K562 (cell line): ENCODE measurements at regions not wholly inside any gene's neighbourhood (a gene's known extent, or its start where the extent isn't known, plus 50 kb on each side); places are given as distances from the start of the nearest gene placed in this dataset.

Experiments
- ATAC-seq: fragments of 200-7000 bp; cut with Tn5 transposase; 3 replicates; pipeline ENCODE4 v1.9.1; 2020; ENCODE audit warnings: moderate library complexity
- BruUV-seq: library from RNA; stranded (reverse); fragments of 400-500 nt; replicated peaks from 2 replicates; lab custom pipeline; 2021; lab: Mats Ljungman, UMichigan
- CTCF ChIA-PET: fragments of 300-600 bp; formaldehyde crosslinking; extraction: SDS; loops from one replicate; lab custom pipeline; 2021; ENCODE audit warnings: low intra/inter-chr PET ratio; lab: Yijun Ruan, JAX
- POLR2A ChIA-PET: fragments of 300-600, 350-650 bp; sonication (Branson Sonifier 250); formaldehyde crosslinking; extraction: SDS; loops from one replicate; lab custom pipeline; 2021; ENCODE audit warnings: antibody characterized with exemption, inconsistent platforms; lab: Yijun Ruan, JAX
- DNase-seq, 4 experiments: peaks; one replicate each; pipeline versions ENCODE4 v3.0.0 to v3.0.0-alpha.2; 2011 to 2018; ENCODE audit warnings: low spot score in 3 of 4, mixed read lengths in 3 of 4; ENCODE audit errors: extremely low read depth in 1 of 4
- FAIRE-seq: peaks from 2 replicates; lab custom pipeline; 2011; peaks lifted over from hg19 to GRCh38; lab: Jason Lieb, UNC
- H2AFZ ChIP-seq: 2 replicates; pipeline ENCODE4 v1.6.0; 2011; ENCODE audit warnings: low read depth, low read length, control low read depth, inconsistent platforms
- H3K27ac ChIP-seq: fragments of 200-600 bp; 3 replicates; pipeline ENCODE4 v1.8.0; 2011; ENCODE audit warnings: low read depth, mild to moderate bottlenecking, control low read depth, inconsistent platforms, low read length, moderate library complexity, mixed read lengths; ENCODE audit errors: extremely low read depth
- H3K27me3 ChIP-seq, 2 experiments: fragments of 300-600 bp in 1 of 2; 2 replicates in 1 of 2; 3 replicates in 1 of 2; pipeline versions ENCODE4 v1.6.0 to v1.8.0; 2011; ENCODE audit warnings: inconsistent platforms in 2 of 2, low read length in 2 of 2, mild to moderate bottlenecking in 1 of 2, mixed read lengths in 1 of 2, moderate library complexity in 1 of 2; ENCODE audit not compliant: control insufficient read depth in 2 of 2, insufficient read depth in 2 of 2
- H3K36me3 ChIP-seq: fragments of 300-600 bp; 3 replicates; pipeline ENCODE4 v1.8.0; 2011; ENCODE audit warnings: mild to moderate bottlenecking, low read length, inconsistent platforms; ENCODE audit not compliant: control insufficient read depth, insufficient read depth
- H3K4me1 ChIP-seq, 2 experiments: fragments of 200-600 bp in 1 of 2; replicated peaks in 1 of 2; 2 replicates in 1 of 2; 3 replicates in 1 of 2; pipeline versions ENCODE4 v1.5.1 to v1.8.0; 2011; ENCODE audit warnings: inconsistent platforms in 2 of 2, low read length in 2 of 2, mild to moderate bottlenecking in 1 of 2, mixed read lengths in 1 of 2, moderate library complexity in 1 of 2; ENCODE audit not compliant: control insufficient read depth in 2 of 2, insufficient read depth in 2 of 2
- H3K4me2 ChIP-seq: 2 replicates; pipeline ENCODE4 v1.6.1; 2011; ENCODE audit warnings: low read length, control low read depth, inconsistent platforms, mixed read lengths; ENCODE audit not compliant: insufficient read depth
- H3K4me3 ChIP-seq: fragments of 200-600 bp; sonication (generic), shearing (Covaris generic); 2 replicates; pipeline ENCODE4 v1.5.1; 2016; ENCODE audit warnings: control low read depth, inconsistent platforms
- H3K79me2 ChIP-seq: fragments of 200-600 bp; 3 replicates; pipeline ENCODE4 v1.8.0; 2011; ENCODE audit warnings: low read length, inconsistent platforms; ENCODE audit not compliant: control insufficient read depth, insufficient read depth
- H3K9ac ChIP-seq, 2 experiments: 2 replicates each; pipeline versions ENCODE4 v1.6.0 to v1.6.1; 2011; ENCODE audit warnings: low read depth in 2 of 2, low read length in 2 of 2, control low read depth in 1 of 2, inconsistent platforms in 1 of 2, mild to moderate bottlenecking in 1 of 2, mixed read lengths in 1 of 2; ENCODE audit not compliant: insufficient read depth in 1 of 2
- H3K9me1 ChIP-seq: one replicate; pipeline ENCODE4 v1.6.0; 2011; ENCODE audit warnings: inconsistent platforms, mild to moderate bottlenecking, low read length, moderate library complexity; ENCODE audit not compliant: control insufficient read depth, insufficient read depth
- H3K9me3 ChIP-seq: replicated peaks from 2 replicates; pipeline ENCODE4 v1.5.1; 2011; ENCODE audit warnings: low read depth, low read length, inconsistent platforms; ENCODE audit not compliant: control insufficient read depth, insufficient read depth
- H4K20me1 ChIP-seq: replicated peaks from 2 replicates; pipeline ENCODE4 v1.6.1; 2011; ENCODE audit warnings: low read length, inconsistent platforms, mixed read lengths; ENCODE audit not compliant: control insufficient read depth, insufficient read depth
- ELK3 ChIP-seq: fragments of 450-650 bp; formaldehyde crosslinking; IDR thresholded peaks from 2 replicates; pipeline ENCODE4 v1.4.0; 2020; ENCODE audit warnings: mild to moderate bottlenecking
- GTF2B ChIP-seq: IDR thresholded peaks from 2 replicates; pipeline ENCODE4 v1.6.1; 2011; ENCODE audit not compliant: insufficient read length; ENCODE audit errors: extremely low read depth
- HDAC1 ChIP-seq, 2 experiments: fragments of 450-650 bp; IDR thresholded peaks; 2 replicates each; pipeline ENCODE4 v1.6.1; 2016 to 2017; ENCODE audit warnings: inconsistent platforms in 1 of 2, mild to moderate bottlenecking in 1 of 2, moderate library complexity in 1 of 2
- ILF3 ChIP-seq: fragments of 450-650 bp; IDR thresholded peaks from 2 replicates; pipeline ENCODE4 v1.6.1; 2018; ENCODE audit warnings: antibody characterized with exemption, mild to moderate bottlenecking, moderate library complexity, borderline replicate concordance
- MNT ChIP-seq, 2 experiments: fragments of 450-650 bp; conservative IDR thresholded peaks; 2 replicates each; pipeline ENCODE4 v1.6.1; 2017; ENCODE audit warnings: mild to moderate bottlenecking in 2 of 2, moderate library complexity in 2 of 2
- NONO ChIP-seq, 2 experiments: fragments of 200-400 bp in 1 of 2; fragments of 450-650 bp in 1 of 2; formaldehyde crosslinking in 1 of 2; IDR thresholded peaks; 2 replicates each; pipeline ENCODE4 v1.6.1; 2017; ENCODE audit warnings: low read depth in 2 of 2, mild to moderate bottlenecking in 2 of 2, moderate library complexity in 2 of 2, low read length in 1 of 2
- NRF1 ChIP-seq, 2 experiments: fragments of 450-650 bp; IDR thresholded peaks in 1 of 2; conservative IDR thresholded peaks in 1 of 2; 2 replicates each; pipeline ENCODE4 v1.6.1; 2014; ENCODE audit warnings: mild to moderate bottlenecking in 2 of 2
- PURB ChIP-seq: sonication (generic); formaldehyde crosslinking; IDR thresholded peaks from 2 replicates; pipeline ENCODE4 v1.9.0; 2021; ENCODE audit warnings: low read depth, mild to moderate bottlenecking, missing genetic modification reagents
- RCOR1 ChIP-seq, 2 experiments: IDR thresholded peaks; 2 replicates each; pipeline ENCODE4 v1.6.1; 2012; ENCODE audit warnings: low read depth in 2 of 2, low read length in 2 of 2, borderline replicate concordance in 1 of 2, improper control_type of control experiment in 1 of 2
- RFX1 ChIP-seq: fragments of 450-650 bp; IDR thresholded peaks from 2 replicates; pipeline ENCODE4 v1.6.1; 2016; ENCODE audit warnings: mild to moderate bottlenecking, moderate library complexity
- SLC30A9 ChIP-seq: fragments of 250-450 bp; sonication (Bioruptor Pico); IDR thresholded peaks from 2 replicates; pipeline ENCODE4 v1.8.0; 2022; ENCODE audit warnings: mild to moderate bottlenecking, moderate library complexity
- SMARCC2 ChIP-seq: fragments of 450-650 bp; IDR thresholded peaks from 2 replicates; pipeline ENCODE4 v1.6.1; 2017; ENCODE audit warnings: antibody characterized with exemption, moderate library complexity, mild to moderate bottlenecking, low read depth
- TBP ChIP-seq: optimal IDR thresholded peaks from 2 replicates; pipeline ENCODE3; 2011; ENCODE audit warnings: low read depth, low read length, improper control_type of control experiment
- THRB ChIP-seq: fragments of 450-650 bp; formaldehyde crosslinking; conservative IDR thresholded peaks from 2 replicates; pipeline ENCODE4 v1.4.0; 2022; ENCODE audit warnings: mild to moderate bottlenecking, missing genetic modification characterization
- ZNF217 ChIP-seq: sonication (generic); formaldehyde crosslinking; IDR thresholded peaks from 2 replicates; pipeline ENCODE4 v1.8.0; 2022; ENCODE audit warnings: mild to moderate bottlenecking, missing genetic modification reagents
- ZNF583 ChIP-seq: fragments of 250-450 bp; sonication (Bioruptor Pico); IDR thresholded peaks from 2 replicates; pipeline ENCODE4 v1.4.0; 2020
- ZNF780A ChIP-seq: fragments of 250-450 bp; sonication (Bioruptor Pico); IDR thresholded peaks from 2 replicates; pipeline ENCODE4 v1.5.0; 2021; ENCODE audit warnings: mild to moderate bottlenecking
- WGBS: fragments of 100-300 bp; shearing (Covaris generic); methylation state at CpG from one replicate; pipeline ENCODE4 v1.1.6; 2016; ENCODE audit warnings: low coverage, mixed read lengths; ENCODE audit not compliant: insufficient coverage; ENCODE audit errors: missing lambda C conversion rate; 5-methylcytosine and 5-hydroxymethylcytosine counted together
- in situ Hi-C: fragments of 300-500 bp; cut with MboI; formaldehyde crosslinking; loops from 4 replicates; pipeline ENCODE4 v1.15.0; 2018; ENCODE audit warnings: inconsistent platforms, mixed read lengths
- intact Hi-C: fragments of 100-400 bp; cut with micrococcal nuclease; formaldehyde crosslinking; loops from 2 replicates; pipeline ENCODE4 v1.14.2; 2022

DNA sequence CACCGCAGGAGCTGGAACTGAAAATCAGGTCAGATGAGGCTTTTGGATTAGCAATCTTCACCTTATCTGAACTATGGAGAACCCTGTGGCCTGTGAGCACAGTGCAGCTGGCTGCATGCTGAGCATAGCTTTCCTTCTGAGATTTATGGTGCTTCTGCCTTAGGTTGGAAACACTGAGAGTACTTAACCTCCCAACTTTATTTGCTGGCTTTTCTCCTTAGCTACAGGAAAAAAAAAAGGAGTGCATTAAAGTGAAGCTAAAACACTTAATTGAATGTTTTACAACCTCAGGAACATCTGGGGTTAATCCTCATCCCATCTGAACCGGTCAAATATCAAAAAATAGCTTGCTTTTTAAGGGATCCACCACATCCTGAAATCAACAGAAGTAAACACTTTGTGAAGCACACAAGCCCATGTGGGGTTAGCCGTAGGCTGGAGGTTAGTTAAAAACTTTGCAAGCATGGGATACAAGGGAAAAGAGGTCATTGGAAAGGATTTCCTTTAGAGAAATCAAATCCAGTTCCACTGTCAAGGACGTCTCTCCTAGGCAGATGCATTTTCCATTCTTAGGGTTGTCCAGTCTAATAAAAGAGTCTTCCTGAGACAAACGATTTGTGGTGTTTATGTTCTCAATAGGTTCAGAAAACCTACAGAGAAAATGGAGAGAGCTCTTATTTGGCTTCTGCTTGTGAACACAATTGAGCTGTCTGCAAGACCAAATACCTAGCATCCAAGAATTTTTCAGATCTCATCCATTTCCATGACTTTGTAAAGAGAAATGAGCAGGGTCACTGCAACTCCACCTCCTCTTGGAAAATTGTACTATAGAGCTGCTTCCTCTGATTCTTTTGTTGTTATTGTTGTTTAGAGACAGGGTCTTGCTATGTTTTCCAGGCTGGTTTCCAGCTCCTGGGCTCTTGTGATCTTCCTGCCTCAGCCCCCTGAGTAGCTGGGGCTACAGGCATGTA lies 470.4 kb upstream of the IGFBP3 start:
- FAIRE-seq, result no peak
- Histone ChIP-seq H3K9ac (no peak overlapping the region), H2AFZ (no peak overlapping the region), H3K9me3 (no peaks in the 10 kb centered on the region), H3K4me1 (no peaks in the 10 kb centered on the region), H3K79me2 (no peaks in the 10 kb centered on the region), H3K4me2 (no peak overlapping the region), H3K9me1 (no peaks in the 10 kb centered on the region), H4K20me1 (no peaks in the 10 kb centered on the region), H3K27ac (no peak overlapping the region), H3K36me3 (no peaks in the 10 kb centered on the region), H3K4me3 (no peak overlapping the region), H3K27me3 (no peaks in the 10 kb centered on the region)
- no TSS peak for BruUV-seq
- 0% methylated on average over 5 of the region's 5 CpGs for WGBS
- POLR2A ChIA-PET, result no interaction called here
- ATAC-seq, result no peak
- intact Hi-C loops (no loop called here), in situ Hi-C loops (no loop called here)
- CTCF ChIA-PET, result no interaction called here
- no peak for DNase-seq
- TF ChIP-seq NRF1 (conservative IDR thresholded peaks at IDR 0.05 in 1 of 2, IDR thresholded peaks at IDR 0.05 in 1 of 2), result no peak
- no peak for TF ChIP-seq ZNF583 (CRISPR knock-in tag)
- no peak for TF ChIP-seq THRB (CRISPR knock-in tag)
- no peak for TF ChIP-seq GTF2B
- TF ChIP-seq HDAC1 (IDR thresholded peaks at IDR 0.05), result no peak
- TF ChIP-seq ELK3, result no peak
- no peak for TF ChIP-seq NONO (IDR thresholded peaks at IDR 0.05; ENCODE audit: low read depth in 2 of 2, low read length in 1 of 2)
- no peak for TF ChIP-seq PURB (CRISPR knock-in tag)
- no peak for TF ChIP-seq TBP
- no peak for TF ChIP-seq ILF3
- TF ChIP-seq SMARCC2, result no peak
- no peak for TF ChIP-seq RCOR1 (IDR thresholded peaks at IDR 0.05; ENCODE audit: borderline replicate concordance in 1 of 2, low read depth in 2 of 2, low read length in 2 of 2)
- no peak for TF ChIP-seq ZNF217 (CRISPR knock-in tag)
- TF ChIP-seq ZNF780A, result no peak
- TF ChIP-seq RFX1, result no peak
- TF ChIP-seq MNT (conservative IDR thresholded peaks at IDR 0.05), result no peak
- no peak for TF ChIP-seq SLC30A9
